Omental fat pad (tissue), 3 donors: ENCODE measurements at regions not wholly inside any gene's neighbourhood (a gene's known extent, or its start where the extent isn't known, plus 50 kb on each side); places are given as distances from the start of the nearest gene placed in this dataset.
A peak's percentile ranks its signal among the peaks of the same experiment; 100 is the strongest.

Experiments
- ATAC-seq: fragments of 150-250 bp; one replicate; pipeline ENCODE4 v1.9.1; 2016; ENCODE audit warnings: mild to moderate bottlenecking, moderate library complexity; ENCODE audit not compliant: low FRiP score
- DNase-seq: peaks from one replicate; pipeline ENCODE4 v3.0.0-alpha.2; 2019; ENCODE audit warnings: low spot score
- CTCF ChIP-seq, 3 donors: fragments of 450-650 bp; IDR thresholded peaks; one replicate each; pipeline ENCODE4 v1.5.1; 2016 to 2017; ENCODE audit warnings: antibody characterized with exemption in 3 of 3, mild to moderate bottlenecking in 3 of 3, moderate library complexity in 2 of 3

- DNase-seq (no peak), ATAC-seq (no peak)
- TF ChIP-seq CTCF (IDR thresholded peaks at IDR 0.05), result no peak
These were observed 262.7 kb upstream of the PHYHIPL start for GRCh38 chr10:58913717-58914116.

- DNase-seq, result no peak
- no peak for TF ChIP-seq CTCF (IDR thresholded peaks at IDR 0.05)
- ATAC-seq, result no peak
These were observed 257.6 kb upstream of the PHYHIPL start for GRCh38 chr10:58918887-58919286.

GRCh38 chr10:58919927-58920654, 256.4 kb upstream of the PHYHIPL start:
- ATAC-seq, result no peak
- TF ChIP-seq CTCF (IDR thresholded peaks at IDR 0.05), result no peak
- DNase-seq, result no peak

- TF ChIP-seq CTCF (IDR thresholded peaks at IDR 0.05), result no peak
- no peak for DNase-seq
- ATAC-seq, result peak; percentile 41
These were observed 255.8 kb upstream of the PHYHIPL start for GRCh38 chr10:58920655-58921003.

GRCh38 chr10:58921421-58921855, 255.0 kb upstream of the PHYHIPL start:
- DNase-seq, result no peak
- no peak for ATAC-seq
- TF ChIP-seq CTCF (IDR thresholded peaks at IDR 0.05), result no peak

- TF ChIP-seq CTCF (IDR thresholded peaks at IDR 0.05), result no peak
- DNase-seq, result no peak
- no peak for ATAC-seq
These were observed 251.1 kb upstream of the PHYHIPL start for GRCh38 chr10:58925381-58925780.

GRCh38 chr10:58930500-58930899, 245.9 kb upstream of the PHYHIPL start:
- DNase-seq (no peak), ATAC-seq (no peak)
- no peak for TF ChIP-seq CTCF (IDR thresholded peaks at IDR 0.05)
